Spleen (tissue), 11 donors: ENCODE measurements at regions not wholly inside any gene's neighbourhood (a gene's known extent, or its start where the extent isn't known, plus 50 kb on each side); places are given as distances from the start of the nearest gene placed in this dataset.

Source experiments
- DNase-seq: peaks from one replicate; pipeline ENCODE4 v3.0.0-alpha.2; 2020
- H3K27ac ChIP-seq, 8 donors: fragments of 200-600 bp; sonication (generic) in 7 of 8; 1 replicate in 4 of 8; 2 replicates in 4 of 8; pipeline versions ENCODE4 v1.5.0 to v1.8.0; 2016 to 2021; ENCODE audit warnings: inconsistent platforms in 4 of 8, mild to moderate bottlenecking in 4 of 8, moderate library complexity in 1 of 8
- H3K27me3 ChIP-seq, 7 donors: fragments of 200-600 bp; sonication (generic) in 6 of 7; replicated peaks in 1 of 7; 1 replicate in 4 of 7; 2 replicates in 3 of 7; pipeline versions ENCODE4 v1.5.0 to v1.8.0; 2016 to 2021; ENCODE audit warnings: inconsistent platforms in 3 of 7, mild to moderate bottlenecking in 1 of 7
- H3K36me3 ChIP-seq, 6 donors: fragments of 200-600 bp; sonication (generic) in 5 of 6; 1 replicate in 4 of 6; 2 replicates in 2 of 6; pipeline versions ENCODE4 v1.5.0 to v1.8.0; 2016 to 2021; ENCODE audit warnings: inconsistent platforms in 2 of 6
- H3K4me1 ChIP-seq, 6 donors: fragments of 200-600 bp; sonication (generic) in 5 of 6; 1 replicate in 3 of 6; 2 replicates in 3 of 6; pipeline versions ENCODE4 v1.5.0 to v1.8.0; 2016 to 2021; ENCODE audit warnings: inconsistent platforms in 3 of 6
- H3K4me3 ChIP-seq, 8 donors: fragments of 200-600 bp; sonication (generic) in 7 of 8; 1 replicate in 4 of 8; 2 replicates in 4 of 8; pipeline versions ENCODE4 v1.5.0 to v1.8.0; 2016 to 2021; ENCODE audit warnings: inconsistent platforms in 4 of 8, mild to moderate bottlenecking in 4 of 8, moderate library complexity in 2 of 8
- H3K9me3 ChIP-seq, 8 donors: fragments of 200-600 bp; sonication (generic) in 7 of 8; 1 replicate in 4 of 8; 2 replicates in 4 of 8; pipeline versions ENCODE4 v1.5.0 to v1.8.0; 2016 to 2021; ENCODE audit warnings: inconsistent platforms in 4 of 8
- POLR2A ChIP-seq, 3 donors: fragments of 450-650 bp; IDR thresholded peaks; one replicate each; pipeline ENCODE4 v1.5.1; 2017; ENCODE audit warnings: antibody characterized with exemption in 3 of 3, mild to moderate bottlenecking in 1 of 3
- POLR2AphosphoS5 ChIP-seq, 3 donors: sonication (generic); formaldehyde crosslinking; IDR thresholded peaks; one replicate each; pipeline ENCODE4 v1.5.1; 2017; ENCODE audit warnings: antibody characterized with exemption in 3 of 3
- WGBS, 5 donors: extraction: QIAGEN DNeasy Blood & Tissue Kit in 3 of 5; methylation state at CpG; one replicate each; pipeline versions ENCODE4 v1.1.5 to v1.1.7; 2013 to 2018; 5-methylcytosine and 5-hydroxymethylcytosine counted together
- intact Hi-C: fragments of 100-400 bp; cut with DNase I; formaldehyde crosslinking; loops from one replicate; pipeline ENCODE4 v1.15.0; 2023; ENCODE audit warnings: low total_unique reads
- TF ChIP-seq, protein P1 (sequence below), 11 experiments: fragments of 200-600 bp in 7 of 11; fragments of 450-650 bp in 4 of 11; sonication (generic) in 4 of 11; IDR thresholded peaks in 8 of 11; conservative IDR thresholded peaks in 3 of 11; 1 replicate in 7 of 11; 2 replicates in 4 of 11; pipeline versions ENCODE4 v1.4.0 to v1.8.0; 2016 to 2021; ENCODE audit warnings: antibody characterized with exemption in 11 of 11, inconsistent platforms in 4 of 11, mild to moderate bottlenecking in 1 of 11
- donor health status: healthy with polysubstance abuse.
- donor health status: DM: no; HTN: no; CAD: no; lungs with moderate emphysema.
- donor health status: DM: no; HTN: no; CAD: no.
- donor health status: Bipolar disorder and iron deficiency.
- donor health status: healthy.
- donor health status: DM: no; HTN: no; CAD: no.
- donor health status: DM: yes; HTN: yes; CAD: no.

DNA sequence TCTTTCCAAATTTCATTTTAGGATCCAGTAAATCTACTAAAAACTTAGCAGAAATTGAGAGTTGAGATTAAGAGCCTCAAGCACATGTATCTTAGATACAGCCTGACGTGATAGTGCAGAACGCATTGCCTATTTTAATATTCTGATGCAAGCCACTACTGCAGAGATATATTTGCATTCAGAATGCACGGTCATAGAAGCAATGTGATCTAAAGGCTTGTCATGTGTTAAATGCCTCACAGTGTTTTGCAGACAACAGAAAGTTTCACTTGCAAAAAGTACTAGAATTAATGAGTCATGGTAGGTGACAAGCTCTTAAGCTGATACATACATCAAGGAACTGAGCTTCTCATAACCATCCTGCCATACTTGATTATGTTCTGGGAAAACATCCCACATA, 886.7 kb upstream of the CHAC2 start:
- Histone ChIP-seq H3K27ac (no peak overlapping the region), H3K4me3 (no peak overlapping the region), H3K4me1 (no peaks in the 10 kb centered on the region), H3K27me3 (no peaks in the 10 kb centered on the region), H3K36me3 (no peaks in the 10 kb centered on the region), H3K9me3 (no peaks in the 10 kb centered on the region)
- TF ChIP-seq, protein P1, sequence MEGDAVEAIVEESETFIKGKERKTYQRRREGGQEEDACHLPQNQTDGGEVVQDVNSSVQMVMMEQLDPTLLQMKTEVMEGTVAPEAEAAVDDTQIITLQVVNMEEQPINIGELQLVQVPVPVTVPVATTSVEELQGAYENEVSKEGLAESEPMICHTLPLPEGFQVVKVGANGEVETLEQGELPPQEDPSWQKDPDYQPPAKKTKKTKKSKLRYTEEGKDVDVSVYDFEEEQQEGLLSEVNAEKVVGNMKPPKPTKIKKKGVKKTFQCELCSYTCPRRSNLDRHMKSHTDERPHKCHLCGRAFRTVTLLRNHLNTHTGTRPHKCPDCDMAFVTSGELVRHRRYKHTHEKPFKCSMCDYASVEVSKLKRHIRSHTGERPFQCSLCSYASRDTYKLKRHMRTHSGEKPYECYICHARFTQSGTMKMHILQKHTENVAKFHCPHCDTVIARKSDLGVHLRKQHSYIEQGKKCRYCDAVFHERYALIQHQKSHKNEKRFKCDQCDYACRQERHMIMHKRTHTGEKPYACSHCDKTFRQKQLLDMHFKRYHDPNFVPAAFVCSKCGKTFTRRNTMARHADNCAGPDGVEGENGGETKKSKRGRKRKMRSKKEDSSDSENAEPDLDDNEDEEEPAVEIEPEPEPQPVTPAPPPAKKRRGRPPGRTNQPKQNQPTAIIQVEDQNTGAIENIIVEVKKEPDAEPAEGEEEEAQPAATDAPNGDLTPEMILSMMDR (IDR thresholded peaks at IDR 0.05 in 8 of 11, conservative IDR thresholded peaks at IDR 0.05 in 3 of 11), result no peak
- TF ChIP-seq POLR2A (IDR thresholded peaks at IDR 0.05) (no peak), POLR2AphosphoS5 (IDR thresholded peaks at IDR 0.05) (no peak)
- intact Hi-C loops, result no loop called here
- DNase-seq, result no peak
- WGBS, 5 donors, result 60 to 80% (median 72%) methylated on average over 3 of the region's 3 CpGs

DNA sequence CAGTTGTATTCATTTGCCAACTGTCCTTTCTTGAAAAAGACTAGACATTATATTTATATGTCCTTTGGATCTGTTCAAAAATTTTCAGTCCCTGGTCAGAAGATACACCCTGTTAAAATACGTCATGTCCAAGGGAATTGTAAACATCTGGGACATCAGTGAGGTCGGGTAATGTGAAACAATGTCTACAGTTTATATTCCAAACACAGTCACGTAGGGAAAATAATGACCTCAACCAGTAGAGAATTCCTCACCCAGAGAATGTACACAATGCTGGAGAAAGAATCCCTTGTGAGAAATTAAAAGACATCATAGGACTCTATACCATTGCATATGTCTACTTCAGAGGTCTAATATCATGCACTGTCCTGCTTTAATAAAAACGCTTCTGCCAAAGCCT, 888.0 kb upstream of the CHAC2 start:
- intact Hi-C loops, result no loop called here
- Histone ChIP-seq H3K4me3 (no peak overlapping the region), H3K9me3 (no peaks in the 10 kb centered on the region), H3K36me3 (no peaks in the 10 kb centered on the region), H3K4me1 (no peaks in the 10 kb centered on the region), H3K27me3 (no peaks in the 10 kb centered on the region), H3K27ac (no peak overlapping the region)
- no peak for TF ChIP-seq POLR2AphosphoS5 (IDR thresholded peaks at IDR 0.05)
- TF ChIP-seq POLR2A (IDR thresholded peaks at IDR 0.05), result no peak
- TF ChIP-seq, protein P1 (IDR thresholded peaks at IDR 0.05 in 8 of 11, conservative IDR thresholded peaks at IDR 0.05 in 3 of 11), result no peak
- no peak for DNase-seq
- WGBS, 5 donors, result 76 to 85% (median 82%) methylated on average over 4 of the region's 4 CpGs

DNA sequence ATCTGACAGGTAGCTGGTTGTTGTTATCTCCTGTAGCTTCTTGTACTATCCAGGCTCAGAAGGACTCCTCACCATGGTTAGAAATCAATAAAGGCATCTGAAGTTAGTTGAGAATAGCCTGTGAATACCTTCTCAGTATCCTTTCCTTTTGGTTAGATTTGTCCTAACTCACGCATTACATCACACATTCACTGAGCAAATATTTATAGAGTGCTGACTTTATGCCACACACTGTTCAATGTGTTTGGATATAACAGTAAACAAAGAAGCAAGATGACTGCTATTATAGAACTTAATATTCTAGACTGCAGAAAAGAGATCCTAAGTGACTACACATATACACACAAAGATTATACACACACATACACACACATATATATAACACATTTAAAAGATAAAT, 889.9 kb upstream of the CHAC2 start:
- TF ChIP-seq POLR2AphosphoS5 (IDR thresholded peaks at IDR 0.05) (no peak), POLR2A (IDR thresholded peaks at IDR 0.05) (no peak)
- TF ChIP-seq, protein P1 (IDR thresholded peaks at IDR 0.05 in 8 of 11, conservative IDR thresholded peaks at IDR 0.05 in 3 of 11), result no peak
- no peaks in the 10 kb centered on the region for H3K36me3 ChIP-seq
- 89 to 100% (median 91%) methylated on average over 1 of the region's 1 CpG for WGBS, 5 donors
- no peak overlapping the region for H3K27ac ChIP-seq
- no peaks in the 10 kb centered on the region for H3K4me1 ChIP-seq
- H3K27me3 ChIP-seq, result no peaks in the 10 kb centered on the region
- H3K9me3 ChIP-seq, result no peaks in the 10 kb centered on the region
- no peak for DNase-seq
- intact Hi-C loops, result no loop called here
- no peak overlapping the region for H3K4me3 ChIP-seq

DNA sequence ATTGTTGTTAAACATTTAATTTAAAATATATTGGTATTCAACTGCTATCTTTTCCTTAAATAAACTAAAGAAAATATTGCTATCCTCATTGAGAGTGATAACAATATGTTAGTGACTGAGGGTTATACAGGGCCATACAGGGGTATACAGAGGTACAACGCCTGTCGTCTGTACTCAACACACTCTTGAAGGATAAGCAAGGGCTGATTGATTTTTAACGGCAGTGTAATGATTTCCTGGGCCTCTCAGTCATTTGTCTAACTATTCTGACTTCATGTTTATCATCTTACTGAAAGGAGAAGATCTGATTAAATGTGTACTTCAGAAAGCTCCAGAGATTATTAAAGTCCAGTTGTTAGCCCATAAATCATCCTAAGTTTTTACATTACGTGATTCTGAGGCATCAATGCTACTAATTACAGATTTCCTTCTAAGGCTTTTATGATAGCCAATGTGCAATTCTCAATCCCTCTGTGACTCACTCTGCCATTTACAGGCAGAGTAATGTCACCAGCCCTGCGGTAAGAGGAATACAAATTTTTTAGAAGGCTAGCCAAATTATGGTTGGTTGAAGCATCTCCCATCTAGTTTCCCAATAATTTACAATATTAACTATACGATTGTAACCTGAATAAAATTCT, 893.0 kb upstream of the CHAC2 start:
- DNase-seq, result no peak
- 68 to 84% (median 76%) methylated on average over 6 of the region's 6 CpGs for WGBS, 5 donors
- TF ChIP-seq POLR2AphosphoS5 (IDR thresholded peaks at IDR 0.05) (no peak), POLR2A (IDR thresholded peaks at IDR 0.05) (no peak)
- TF ChIP-seq, protein P1 (IDR thresholded peaks at IDR 0.05 in 8 of 11, conservative IDR thresholded peaks at IDR 0.05 in 3 of 11), result no peak
- no peaks in the 10 kb centered on the region for H3K4me1 ChIP-seq
- H3K27me3 ChIP-seq, result no peaks in the 10 kb centered on the region
- no peaks in the 10 kb centered on the region for H3K9me3 ChIP-seq
- H3K4me3 ChIP-seq, result no peak overlapping the region
- intact Hi-C loops, result no loop called here
- H3K27ac ChIP-seq, result no peak overlapping the region
- H3K36me3 ChIP-seq, result no peaks in the 10 kb centered on the region
